Neuron (in vitro differentiated cells): ENCODE measurements at regions not wholly inside any gene's neighbourhood (a gene's known extent, or its start where the extent isn't known, plus 50 kb on each side); places are given as distances from the start of the nearest gene placed in this dataset.

ENCODE experiments used
- H2AFZ ChIP-seq: one replicate; pipeline ENCODE4 v1.6.1; 2013; ENCODE audit warnings: low read depth, mild to moderate bottlenecking, inconsistent platforms, low read length, moderate library complexity
- H3K27me3 ChIP-seq: one replicate; pipeline ENCODE4 v1.6.1; 2013; ENCODE audit warnings: low read length; ENCODE audit not compliant: insufficient read depth
- H3K36me3 ChIP-seq: one replicate; pipeline ENCODE4 v1.6.1; 2013; ENCODE audit warnings: low read length; ENCODE audit not compliant: insufficient read depth
- H3K4me1 ChIP-seq: one replicate; pipeline ENCODE4 v1.6.1; 2013; ENCODE audit warnings: low read length; ENCODE audit not compliant: insufficient read depth
- H3K4me3 ChIP-seq: 2 replicates; pipeline ENCODE4 v1.5.1; 2013; ENCODE audit warnings: mild to moderate bottlenecking, low read length, moderate library complexity
- H3K9me3 ChIP-seq: one replicate; pipeline ENCODE4 v1.6.1; 2013; ENCODE audit warnings: low read length

- Histone ChIP-seq H3K36me3 (no peaks in the 10 kb centered on the region), H2AFZ (no peak overlapping the region), H3K4me3 (no peak overlapping the region), H3K27me3 (no peaks in the 10 kb centered on the region), H3K4me1 (no peaks in the 10 kb centered on the region), H3K9me3 (no peaks in the 10 kb centered on the region)
These were observed 288.7 kb downstream of the IL20RB start for GRCh38 chr3:137246491-137246890.

- Histone ChIP-seq H3K27me3 (no peaks in the 10 kb centered on the region), H2AFZ (no peak overlapping the region), H3K4me3 (no peak overlapping the region), H3K9me3 (no peaks in the 10 kb centered on the region), H3K4me1 (no peaks in the 10 kb centered on the region), H3K36me3 (no peaks in the 10 kb centered on the region)
These were observed 291.6 kb downstream of the IL20RB start for GRCh38 chr3:137249311-137249940.

GRCh38 chr3:137259089-137259488, 301.3 kb downstream of the IL20RB start:
- H3K4me1 ChIP-seq = no peaks in the 10 kb centered on the region

GRCh38 chr3:137259701-137260100, 301.9 kb downstream of the IL20RB start:
- Histone ChIP-seq H3K4me1 (no peaks in the 10 kb centered on the region), H3K9me3 (no peaks in the 10 kb centered on the region), H3K36me3 (no peaks in the 10 kb centered on the region), H2AFZ (no peak overlapping the region), H3K27me3 (no peaks in the 10 kb centered on the region), H3K4me3 (no peak overlapping the region)

More at GRCh38 chr3:137259089-137259488, 301.3 kb downstream of the IL20RB start:
- Histone ChIP-seq H2AFZ (no peak overlapping the region), H3K36me3 (no peaks in the 10 kb centered on the region), H3K4me3 (no peak overlapping the region), H3K27me3 (no peaks in the 10 kb centered on the region), H3K9me3 (no peaks in the 10 kb centered on the region)

- H3K9me3 ChIP-seq = no peaks in the 10 kb centered on the region
- no peak overlapping the region for H3K4me3 ChIP-seq
These were observed 306.5 kb downstream of the IL20RB start for GRCh38 chr3:137264071-137264820.

GRCh38 chr3:137264843-137265330, 307.1 kb downstream of the IL20RB start:
- Histone ChIP-seq H3K9me3 (no peaks in the 10 kb centered on the region), H3K27me3 (no peaks in the 10 kb centered on the region), H3K36me3 (no peaks in the 10 kb centered on the region), H2AFZ (no peak overlapping the region), H3K4me3 (no peak overlapping the region), H3K4me1 (no peaks in the 10 kb centered on the region)

More at GRCh38 chr3:137264071-137264820, 306.5 kb downstream of the IL20RB start:
- no peaks in the 10 kb centered on the region for H3K27me3 ChIP-seq
- no peaks in the 10 kb centered on the region for H3K4me1 ChIP-seq
- no peak overlapping the region for H2AFZ ChIP-seq
- H3K36me3 ChIP-seq = no peaks in the 10 kb centered on the region

GRCh38 chr3:137282871-137283270, 325.1 kb downstream of the IL20RB start:
- H3K4me3 ChIP-seq = no peak overlapping the region
- H2AFZ ChIP-seq = no peak overlapping the region
- no peaks in the 10 kb centered on the region for H3K4me1 ChIP-seq
- no peaks in the 10 kb centered on the region for H3K36me3 ChIP-seq
- H3K9me3 ChIP-seq = no peaks in the 10 kb centered on the region
- no peaks in the 10 kb centered on the region for H3K27me3 ChIP-seq

- Histone ChIP-seq H2AFZ (no peak overlapping the region), H3K4me1 (no peaks in the 10 kb centered on the region), H3K9me3 (no peaks in the 10 kb centered on the region), H3K36me3 (no peaks in the 10 kb centered on the region), H3K4me3 (no peak overlapping the region), H3K27me3 (no peaks in the 10 kb centered on the region)
These were observed 328.1 kb downstream of the IL20RB start for GRCh38 chr3:137285924-137286323.

GRCh38 chr3:137293086-137293485, 335.3 kb downstream of the IL20RB start:
- Histone ChIP-seq H3K27me3 (no peaks in the 10 kb centered on the region), H2AFZ (no peak overlapping the region), H3K9me3 (no peaks in the 10 kb centered on the region), H3K36me3 (no peaks in the 10 kb centered on the region), H3K4me3 (no peak overlapping the region), H3K4me1 (no peaks in the 10 kb centered on the region)

- H2AFZ ChIP-seq = no peak overlapping the region
- H3K9me3 ChIP-seq = no peaks in the 10 kb centered on the region
- H3K36me3 ChIP-seq = no peaks in the 10 kb centered on the region
- H3K4me1 ChIP-seq = no peaks in the 10 kb centered on the region
- no peaks in the 10 kb centered on the region for H3K27me3 ChIP-seq
- no peak overlapping the region for H3K4me3 ChIP-seq
These were observed 336.4 kb downstream of the IL20RB start for GRCh38 chr3:137294139-137294538.

GRCh38 chr3:137294839-137295238, 337.1 kb downstream of the IL20RB start:
- Histone ChIP-seq H3K4me1 (no peaks in the 10 kb centered on the region), H3K4me3 (no peak overlapping the region)

GRCh38 chr3:137295336-137295735, 337.6 kb downstream of the IL20RB start:
- H3K9me3 ChIP-seq = no peaks in the 10 kb centered on the region
- H2AFZ ChIP-seq = no peak overlapping the region
- no peaks in the 10 kb centered on the region for H3K4me1 ChIP-seq
- H3K36me3 ChIP-seq = no peaks in the 10 kb centered on the region
- H3K4me3 ChIP-seq = no peak overlapping the region
- no peaks in the 10 kb centered on the region for H3K27me3 ChIP-seq

More at GRCh38 chr3:137294839-137295238, 337.1 kb downstream of the IL20RB start:
- Histone ChIP-seq H3K36me3 (no peaks in the 10 kb centered on the region), H2AFZ (no peak overlapping the region), H3K9me3 (no peaks in the 10 kb centered on the region), H3K27me3 (no peaks in the 10 kb centered on the region)

GRCh38 chr3:137296116-137296515, 338.3 kb downstream of the IL20RB start:
- Histone ChIP-seq H3K9me3 (no peaks in the 10 kb centered on the region), H3K4me1 (no peaks in the 10 kb centered on the region), H3K27me3 (no peaks in the 10 kb centered on the region), H3K4me3 (no peak overlapping the region), H2AFZ (no peak overlapping the region), H3K36me3 (no peaks in the 10 kb centered on the region)
